H1 (cell line): ENCODE measurements at regions not wholly inside any gene's neighbourhood (a gene's known extent, or its start where the extent isn't known, plus 50 kb on each side); places are given as distances from the start of the nearest gene placed in this dataset.

Source experiments
- CTCF ChIA-PET: fragments of 300-600 bp; sonication (Branson Sonifier 250); formaldehyde crosslinking; loops from one replicate; lab custom pipeline; 2021; ENCODE audit not compliant: partially characterized antibody; lab: Charles Lee
- POLR2A ChIA-PET: fragments of 300-600 bp; sonication (Branson Sonifier 250); formaldehyde crosslinking; loops from one replicate; lab custom pipeline; 2021; ENCODE audit warnings: inconsistent platforms; ENCODE audit not compliant: partially characterized antibody; lab: Charles Lee
- DNase-seq, 2 experiments: peaks; one replicate each; pipeline versions ENCODE4 v3.0.0 to v3.0.0-alpha.2; 2010 to 2022; ENCODE audit warnings: low spot score in 2 of 2, low read depth in 1 of 2, mixed read lengths in 1 of 2
- FAIRE-seq: peaks from 2 replicates; lab custom pipeline; 2011; peaks lifted over from hg19 to GRCh38; lab: Jason Lieb, UNC
- H2AFZ ChIP-seq: 2 replicates; pipeline ENCODE4 v1.8.1; 2012; ENCODE audit warnings: low read length, inconsistent platforms
- H2AK5ac ChIP-seq: 2 replicates; pipeline ENCODE4 v1.6.1; 2013; ENCODE audit warnings: low read depth, low read length
- H2BK120ac ChIP-seq: replicated peaks from 2 replicates; pipeline ENCODE3; 2013; ENCODE audit warnings: low read depth, low read length, inconsistent platforms
- H2BK12ac ChIP-seq: 2 replicates; pipeline ENCODE4 v1.6.1; 2013; ENCODE audit warnings: low read depth, low read length
- H2BK15ac ChIP-seq: 2 replicates; pipeline ENCODE4 v1.6.1; 2013; ENCODE audit warnings: low read length
- H2BK20ac ChIP-seq: 2 replicates; pipeline ENCODE4 v1.6.1; 2013; ENCODE audit warnings: low read length
- H2BK5ac ChIP-seq: 2 replicates; pipeline ENCODE4 v1.6.1; 2013; ENCODE audit warnings: low read depth, low read length
- H3K14ac ChIP-seq: 2 replicates; pipeline ENCODE4 v1.6.1; 2013; ENCODE audit warnings: inconsistent platforms; ENCODE audit not compliant: insufficient read length
- H3K18ac ChIP-seq: 2 replicates; pipeline ENCODE4 v1.6.1; 2013; ENCODE audit warnings: low read length; ENCODE audit errors: extremely low read depth
- H3K23ac ChIP-seq: 2 replicates; pipeline ENCODE4 v1.6.1; 2013; ENCODE audit warnings: inconsistent platforms; ENCODE audit not compliant: insufficient read length
- H3K23me2 ChIP-seq: 2 replicates; pipeline ENCODE4 v1.6.1; 2013; ENCODE audit warnings: low read depth, low read length
- H3K27ac ChIP-seq: 2 replicates; pipeline ENCODE4 v1.6.1; 2011; ENCODE audit warnings: low read depth, low read length, inconsistent platforms
- H3K27me3 ChIP-seq, 4 experiments: replicated peaks in 1 of 4; 1 replicate in 1 of 4; 2 replicates in 3 of 4; pipeline versions ENCODE4 v1.6.1 to v1.8.1; 2011 to 2013; ENCODE audit warnings: low read length in 3 of 4, mild to moderate bottlenecking in 3 of 4, inconsistent platforms in 2 of 4, mixed read lengths in 2 of 4, moderate library complexity in 1 of 4; ENCODE audit not compliant: control insufficient read depth in 3 of 4, insufficient read depth in 3 of 4; ENCODE audit errors: extremely low read depth in 1 of 4
- H3K36me3 ChIP-seq, 4 experiments: 2 replicates each; pipeline versions ENCODE4 v1.6.1 to v1.8.1; 2011 to 2013; ENCODE audit warnings: mild to moderate bottlenecking in 4 of 4, low read length in 3 of 4, moderate library complexity in 2 of 4, control low read depth in 1 of 4, inconsistent platforms in 1 of 4; ENCODE audit not compliant: insufficient read depth in 4 of 4, control insufficient read depth in 2 of 4
- H3K4ac ChIP-seq: replicated peaks from 2 replicates; pipeline ENCODE3; 2013; ENCODE audit warnings: low read length, low read depth, mixed read lengths, inconsistent platforms; ENCODE audit not compliant: insufficient read length
- H3K4me1 ChIP-seq, 4 experiments: replicated peaks in 1 of 4; 1 replicate in 1 of 4; 2 replicates in 3 of 4; pipeline versions ENCODE4 v1.6.1 to v1.8.1; 2011 to 2013; ENCODE audit warnings: low read length in 3 of 4, inconsistent platforms in 2 of 4, mixed read lengths in 1 of 4; ENCODE audit not compliant: insufficient read depth in 4 of 4, control insufficient read depth in 3 of 4
- H3K4me2 ChIP-seq, 2 experiments: 2 replicates each; pipeline versions ENCODE4 v1.6.1 to v1.8.1; 2011 to 2013; ENCODE audit warnings: low read depth in 2 of 2, low read length in 2 of 2, control low read depth in 1 of 2, inconsistent platforms in 1 of 2, mild to moderate bottlenecking in 1 of 2; ENCODE audit not compliant: insufficient read depth in 1 of 2
- H3K4me3 ChIP-seq, 4 experiments: fragments of 200-600, 300-600 bp in 1 of 4; sonication (generic), shearing (Covaris generic), sonication (Bioruptor Twin) in 1 of 4; 2 replicates each; pipeline versions ENCODE4 v1.5.1 to v1.8.1; 2011 to 2016; ENCODE audit warnings: low read length in 4 of 4, low read depth in 3 of 4, control low read depth in 2 of 4, inconsistent platforms in 2 of 4, mild to moderate bottlenecking in 2 of 4, mixed read lengths in 1 of 4, moderate library complexity in 1 of 4; ENCODE audit not compliant: insufficient read depth in 2 of 4; ENCODE audit errors: extremely low read depth in 1 of 4
- H3K56ac ChIP-seq: replicated peaks from 2 replicates; pipeline ENCODE3; 2013; ENCODE audit warnings: low read depth, mild to moderate bottlenecking, mixed read lengths, low read length, inconsistent platforms; ENCODE audit not compliant: insufficient read length
- H3K79me1 ChIP-seq: 2 replicates; pipeline ENCODE4 v1.6.1; 2013; ENCODE audit warnings: low read depth, low read length, control low read depth
- H3K79me2 ChIP-seq, 2 experiments: 2 replicates each; pipeline versions ENCODE4 v1.6.1 to v1.8.1; 2012 to 2013; ENCODE audit warnings: low read length in 2 of 2, mild to moderate bottlenecking in 2 of 2, inconsistent platforms in 1 of 2; ENCODE audit not compliant: insufficient read depth in 2 of 2, control insufficient read depth in 1 of 2
- H3K9ac ChIP-seq, 4 experiments: replicated peaks in 1 of 4; 1 replicate in 1 of 4; 2 replicates in 3 of 4; pipeline versions ENCODE4 v1.6.1 to v1.8.1; 2011 to 2013; ENCODE audit warnings: low read depth in 3 of 4, low read length in 3 of 4, control low read depth in 2 of 4, mild to moderate bottlenecking in 2 of 4, moderate library complexity in 2 of 4, inconsistent platforms in 1 of 4; ENCODE audit errors: extremely low read depth in 1 of 4
- H3K9me3 ChIP-seq, 2 experiments: 2 replicates each; pipeline versions ENCODE4 v1.6.1 to v1.8.1; 2012 to 2013; ENCODE audit warnings: mild to moderate bottlenecking in 2 of 2, moderate library complexity in 2 of 2, control low read depth in 1 of 2, inconsistent platforms in 1 of 2, low read depth in 1 of 2, low read length in 1 of 2, mixed read lengths in 1 of 2; ENCODE audit not compliant: insufficient read depth in 2 of 2
- H4K20me1 ChIP-seq, 2 experiments: replicated peaks in 1 of 2; 2 replicates each; pipeline versions ENCODE3 to v1.8.1; 2011 to 2013; ENCODE audit warnings: inconsistent platforms in 2 of 2, low read length in 2 of 2, mild to moderate bottlenecking in 1 of 2; ENCODE audit not compliant: insufficient read depth in 2 of 2, control insufficient read depth in 1 of 2
- H4K5ac ChIP-seq: 2 replicates; pipeline ENCODE4 v1.6.1; 2013; ENCODE audit warnings: low read length, low read depth, mixed read lengths, inconsistent platforms; ENCODE audit not compliant: insufficient read length
- H4K8ac ChIP-seq: 2 replicates; pipeline ENCODE4 v1.8.0; 2013; ENCODE audit warnings: mild to moderate bottlenecking, moderate library complexity, low read length, inconsistent platforms; ENCODE audit not compliant: insufficient read depth; ENCODE audit errors: extremely low read depth
- H4K91ac ChIP-seq: replicated peaks from 2 replicates; pipeline ENCODE3; 2013; ENCODE audit warnings: low read length, mixed read lengths, inconsistent platforms; ENCODE audit not compliant: insufficient read length
- POLR2AphosphoS5 ChIP-seq: IDR thresholded peaks from 2 replicates; pipeline ENCODE4 v1.6.1; 2011; ENCODE audit warnings: low read depth, low read length
- RAD21 ChIP-seq, 2 experiments: IDR thresholded peaks in 1 of 2; conservative IDR thresholded peaks in 1 of 2; 2 replicates each; pipeline ENCODE4 v1.6.1; 2011; ENCODE audit warnings: low read depth in 2 of 2, low read length in 2 of 2, improper control_type of control experiment in 1 of 2, inconsistent platforms in 1 of 2, mild to moderate bottlenecking in 1 of 2, moderate library complexity in 1 of 2
- WGBS, 2 experiments: shearing (Covaris generic) in 1 of 2; methylation state at CpG; one replicate each; pipeline versions ENCODE4 v1.1.6 to v1.1.7; 2013 to 2015; ENCODE audit warnings: low lambda C conversion rate in 2 of 2, mixed read lengths in 2 of 2, inconsistent platforms in 1 of 2, low coverage in 1 of 2, missing lambda C conversion rate in 1 of 2; ENCODE audit not compliant: insufficient replicate concordance in 2 of 2, insufficient coverage in 1 of 2, insufficient read length in 1 of 2; ENCODE audit errors: extremely low coverage in 1 of 2, missing lambda C conversion rate in 1 of 2; 5-methylcytosine and 5-hydroxymethylcytosine counted together

DNA sequence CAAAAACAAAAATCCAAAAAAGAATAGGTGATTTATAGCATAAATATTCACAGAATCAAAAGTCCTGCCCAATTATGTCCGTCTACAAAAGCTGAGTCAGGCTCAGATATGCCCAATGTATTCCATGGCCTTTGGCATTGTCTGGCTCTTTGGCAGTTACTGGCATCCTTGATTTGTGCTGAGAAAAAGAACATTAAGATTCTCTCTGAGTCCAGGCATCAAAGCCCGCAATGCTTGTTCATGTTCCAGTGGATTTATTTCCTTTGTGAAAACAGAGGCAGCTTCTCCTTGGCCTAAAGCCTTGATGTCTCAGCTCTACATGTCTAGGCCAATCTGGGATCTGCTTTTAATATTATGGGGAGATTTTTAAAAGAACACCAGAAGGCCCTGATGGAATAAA is 76.1 kb upstream of the SLC4A11 start:
- H3K14ac ChIP-seq, result no peak overlapping the region
- no peak overlapping the region for H4K5ac ChIP-seq
- no peak overlapping the region for H3K4me2 ChIP-seq
- H2BK20ac ChIP-seq, result no peak overlapping the region
- H3K9ac ChIP-seq, result no peak overlapping the region
- CTCF ChIA-PET, result interaction anchor here (0.6 to 5.0 kb wide), 9 partner anchors 10 to 346 kb away, joined by 3 to 51 read pairs (median 10); no protein-coding TSS in a partner anchor
- H4K8ac ChIP-seq, result no peak overlapping the region
- POLR2A ChIA-PET, result no interaction called here
- no peaks in the 10 kb centered on the region for H3K79me1 ChIP-seq
- H3K9me3 ChIP-seq, result no peaks in the 10 kb centered on the region
- H3K36me3 ChIP-seq, result no peaks in the 10 kb centered on the region
- H3K79me2 ChIP-seq, result no peaks in the 10 kb centered on the region
- H3K18ac ChIP-seq, result no peak overlapping the region
- no peak overlapping the region for H2BK15ac ChIP-seq
- H3K4ac ChIP-seq, result no peak overlapping the region
- no peak overlapping the region for H3K27ac ChIP-seq
- no peak overlapping the region for H2BK120ac ChIP-seq
- no peak overlapping the region for H2AFZ ChIP-seq
- H4K20me1 ChIP-seq, result no peaks in the 10 kb centered on the region
- H3K56ac ChIP-seq, result no peak overlapping the region
- H3K4me1 ChIP-seq, result no peaks in the 10 kb centered on the region; a peak in 1 of 7 replicates
- DNase-seq, result no peak
- no peak overlapping the region for H4K91ac ChIP-seq
- 87% methylated on average over 2 of the region's 2 CpGs; no CpG with 5 or more reads in 1 of the 2 experiments for WGBS, 2 experiments
- TF ChIP-seq RAD21 (IDR thresholded peaks at IDR 0.05 in 1 of 2, conservative IDR thresholded peaks at IDR 0.05 in 1 of 2; ENCODE audit: low read depth in 2 of 2, low read length in 2 of 2) (no peak), POLR2AphosphoS5 (no peak)
- no peak overlapping the region for H2BK12ac ChIP-seq
- no peak overlapping the region for H3K4me3 ChIP-seq
- no peak overlapping the region for H2AK5ac ChIP-seq
- no peak overlapping the region for H3K23ac ChIP-seq
- H3K27me3 ChIP-seq, result no peaks in the 10 kb centered on the region
- no peak for FAIRE-seq
- H3K23me2 ChIP-seq, result no peaks in the 10 kb centered on the region
- H2BK5ac ChIP-seq, result no peak overlapping the region
